PC-3 (cell line): ENCODE measurements at regions not wholly inside any gene's neighbourhood (a gene's known extent, or its start where the extent isn't known, plus 50 kb on each side); places are given as distances from the start of the nearest gene placed in this dataset.

Experiments
- EZH2 ChIP-seq: fragments of 300-600 bp; sonication (generic); IDR thresholded peaks from one replicate; pipeline ENCODE4 v1.6.1; 2017; ENCODE audit warnings: antibody characterized with exemption, mild to moderate bottlenecking, low read length; ENCODE audit not compliant: unreplicated experiment
- TF ChIP-seq, protein P1 (sequence below): fragments of 300-600 bp; sonication (generic); conservative IDR thresholded peaks from 2 replicates; pipeline ENCODE4 v1.5.1; 2017; ENCODE audit warnings: antibody characterized with exemption, low read depth, mild to moderate bottlenecking, low read length

GRCh38 chr3:5275529-5275928, 88.0 kb downstream of the EDEM1 start:
- TF ChIP-seq, protein P1, sequence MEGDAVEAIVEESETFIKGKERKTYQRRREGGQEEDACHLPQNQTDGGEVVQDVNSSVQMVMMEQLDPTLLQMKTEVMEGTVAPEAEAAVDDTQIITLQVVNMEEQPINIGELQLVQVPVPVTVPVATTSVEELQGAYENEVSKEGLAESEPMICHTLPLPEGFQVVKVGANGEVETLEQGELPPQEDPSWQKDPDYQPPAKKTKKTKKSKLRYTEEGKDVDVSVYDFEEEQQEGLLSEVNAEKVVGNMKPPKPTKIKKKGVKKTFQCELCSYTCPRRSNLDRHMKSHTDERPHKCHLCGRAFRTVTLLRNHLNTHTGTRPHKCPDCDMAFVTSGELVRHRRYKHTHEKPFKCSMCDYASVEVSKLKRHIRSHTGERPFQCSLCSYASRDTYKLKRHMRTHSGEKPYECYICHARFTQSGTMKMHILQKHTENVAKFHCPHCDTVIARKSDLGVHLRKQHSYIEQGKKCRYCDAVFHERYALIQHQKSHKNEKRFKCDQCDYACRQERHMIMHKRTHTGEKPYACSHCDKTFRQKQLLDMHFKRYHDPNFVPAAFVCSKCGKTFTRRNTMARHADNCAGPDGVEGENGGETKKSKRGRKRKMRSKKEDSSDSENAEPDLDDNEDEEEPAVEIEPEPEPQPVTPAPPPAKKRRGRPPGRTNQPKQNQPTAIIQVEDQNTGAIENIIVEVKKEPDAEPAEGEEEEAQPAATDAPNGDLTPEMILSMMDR: no peak
- TF ChIP-seq EZH2: no peak
